Erythroblast (primary cell): ENCODE measurements at regions not wholly inside any gene's neighbourhood (a gene's known extent, or its start where the extent isn't known, plus 50 kb on each side); places are given as distances from the start of the nearest gene placed in this dataset.

Experiments used
- GATA1 ChIP-seq: IDR thresholded peaks from 2 replicates; pipeline ENCODE4 v1.6.1; 2011; ENCODE audit warnings: low read depth, mild to moderate bottlenecking, control low read depth, low read length, moderate library complexity
- POLR2A ChIP-seq: IDR thresholded peaks from 2 replicates; pipeline ENCODE4 v1.6.1; 2011; ENCODE audit warnings: mild to moderate bottlenecking, low read length

GRCh38 chr16:76956394-76956793, 234.6 kb upstream of the MON1B start:
- TF ChIP-seq POLR2A (no peak), GATA1 (no peak)
